HG03439 (cell line): ENCODE measurements at regions not wholly inside any gene's neighbourhood (a gene's known extent, or its start where the extent isn't known, plus 50 kb on each side); places are given as distances from the start of the nearest gene placed in this dataset.

Source experiments
- ATAC-seq: cut with Tn5 transposase; IDR thresholded peaks from one replicate; pipeline ENCODE4 v1.9.1; 2021; ENCODE audit warnings: mild to moderate bottlenecking, moderate library complexity; ENCODE audit not compliant: unreplicated experiment

DNA sequence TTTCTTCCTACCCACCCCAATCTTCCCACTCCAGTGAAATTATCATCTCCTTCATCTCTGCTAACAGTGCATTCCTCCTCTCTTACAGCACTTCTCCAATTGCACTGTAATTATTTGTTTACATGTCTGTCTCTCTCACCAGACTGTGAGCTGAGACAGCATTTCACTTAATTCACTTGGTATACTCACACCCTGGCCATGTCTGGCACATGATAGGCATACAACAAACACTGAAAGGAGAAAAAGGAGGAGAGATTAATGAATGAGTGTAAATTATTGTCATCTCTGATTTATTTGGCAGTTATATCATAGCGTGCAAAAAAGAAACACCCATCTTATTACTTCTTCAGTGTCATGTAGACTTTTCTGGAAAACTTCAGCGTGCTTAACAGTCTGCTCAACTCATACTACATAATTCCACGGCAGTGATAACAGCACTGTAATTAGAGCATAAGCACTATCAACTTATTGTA lies 452.3 kb downstream of the ADAMTS20 start:
- ATAC-seq = no peak

DNA sequence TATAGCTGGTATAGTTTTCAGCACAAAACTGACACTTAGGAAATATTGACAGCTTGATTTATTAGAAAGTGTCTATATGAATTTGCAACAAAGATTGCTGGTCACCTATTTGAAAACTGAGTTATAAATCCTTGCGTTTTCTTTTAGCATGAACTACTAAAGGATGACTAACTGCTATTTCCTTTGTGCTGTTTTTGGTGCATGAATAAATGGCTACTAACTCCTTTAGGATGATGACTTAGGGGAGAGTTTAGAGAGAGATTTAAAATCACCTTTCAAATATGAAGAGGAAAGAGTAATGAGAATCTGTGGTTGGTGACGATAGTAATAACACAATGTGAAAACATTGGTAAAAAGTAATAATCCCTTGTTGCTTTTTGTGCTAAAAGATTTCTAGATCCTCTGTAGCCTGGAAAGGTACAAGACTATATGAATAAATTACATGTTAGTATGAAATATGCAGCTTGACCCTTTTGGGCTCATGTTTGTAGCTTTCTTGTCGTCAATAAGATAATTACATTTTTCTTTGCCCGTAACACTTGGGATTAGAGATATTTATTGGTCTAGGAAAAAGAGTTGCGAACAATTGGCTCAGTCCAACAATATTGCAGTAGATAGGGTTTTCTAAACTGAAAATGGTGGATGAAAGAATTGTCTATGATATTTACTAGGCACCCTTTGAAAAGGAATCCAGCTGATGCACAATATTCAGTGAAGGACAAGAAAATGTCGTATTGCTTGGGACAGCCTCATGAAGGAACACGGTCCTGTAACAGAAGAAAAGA lies 453.0 kb downstream of the ADAMTS20 start:
- no peak for ATAC-seq

DNA sequence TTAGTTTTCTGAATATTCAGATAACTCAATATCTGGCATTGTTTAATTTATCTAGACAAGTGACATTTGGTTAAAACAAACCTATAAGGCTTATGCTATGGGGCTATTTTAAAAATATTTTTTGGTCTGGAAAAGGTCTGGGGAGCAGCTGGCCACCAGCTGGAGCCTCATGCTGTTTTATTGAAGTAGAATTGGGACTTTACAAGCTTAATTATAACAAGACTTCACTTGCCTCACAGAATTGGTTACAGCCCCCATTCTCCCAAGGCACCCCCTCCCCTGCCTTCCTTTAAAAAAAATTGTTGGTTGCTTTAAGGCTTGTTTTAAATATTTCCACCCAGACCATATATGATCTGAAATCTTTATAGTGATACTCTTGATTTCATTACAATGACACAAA lies 453.9 kb downstream of the ADAMTS20 start:
- no peak for ATAC-seq

DNA sequence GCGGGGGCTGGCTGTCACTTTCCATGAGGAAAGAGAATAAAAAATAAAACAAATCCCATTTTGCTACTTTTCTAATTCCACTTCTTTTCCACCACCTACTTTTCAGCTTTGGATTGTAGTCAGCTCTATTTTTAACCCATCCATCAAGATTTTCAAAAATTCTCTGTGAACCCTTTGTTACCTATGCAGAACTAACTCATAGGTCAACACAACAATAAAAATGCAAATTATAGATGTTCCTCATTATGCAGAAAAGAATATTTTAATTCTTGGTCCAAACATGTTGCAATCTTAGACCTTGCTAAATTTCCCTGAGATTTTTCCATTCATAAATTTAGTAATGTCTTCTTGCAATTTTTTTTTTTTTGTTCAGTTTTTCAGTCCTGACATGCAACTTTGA lies 454.5 kb downstream of the ADAMTS20 start:
- ATAC-seq = no peak

DNA sequence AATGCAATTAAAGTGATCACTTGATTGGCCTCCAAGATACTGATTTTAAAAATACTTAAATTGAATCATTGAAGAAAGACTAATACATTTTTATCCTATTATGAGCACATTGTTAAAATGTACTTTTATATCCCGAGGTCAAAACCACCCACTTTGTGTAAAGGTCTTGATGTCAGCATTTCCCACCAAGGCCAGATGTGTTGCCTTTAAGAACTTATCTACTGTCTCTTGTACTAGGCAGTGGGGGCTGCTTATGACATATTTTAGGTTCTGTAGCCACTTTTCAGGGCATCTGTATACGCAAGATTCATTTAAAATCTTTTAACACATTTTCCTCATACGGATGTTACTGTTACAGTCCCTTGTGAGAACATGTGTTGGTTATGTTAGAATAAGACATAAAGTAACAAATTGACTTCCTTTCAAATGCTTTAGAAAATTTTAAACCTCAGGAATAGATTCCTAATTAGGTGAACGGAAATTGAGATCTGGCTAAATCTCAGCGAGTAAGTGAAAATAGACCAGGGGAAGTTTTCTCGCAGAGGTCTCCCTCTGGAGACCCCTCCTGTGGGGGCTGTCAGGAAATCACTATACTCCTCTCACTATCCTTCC lies 456.2 kb downstream of the ADAMTS20 start:
- no peak for ATAC-seq

DNA sequence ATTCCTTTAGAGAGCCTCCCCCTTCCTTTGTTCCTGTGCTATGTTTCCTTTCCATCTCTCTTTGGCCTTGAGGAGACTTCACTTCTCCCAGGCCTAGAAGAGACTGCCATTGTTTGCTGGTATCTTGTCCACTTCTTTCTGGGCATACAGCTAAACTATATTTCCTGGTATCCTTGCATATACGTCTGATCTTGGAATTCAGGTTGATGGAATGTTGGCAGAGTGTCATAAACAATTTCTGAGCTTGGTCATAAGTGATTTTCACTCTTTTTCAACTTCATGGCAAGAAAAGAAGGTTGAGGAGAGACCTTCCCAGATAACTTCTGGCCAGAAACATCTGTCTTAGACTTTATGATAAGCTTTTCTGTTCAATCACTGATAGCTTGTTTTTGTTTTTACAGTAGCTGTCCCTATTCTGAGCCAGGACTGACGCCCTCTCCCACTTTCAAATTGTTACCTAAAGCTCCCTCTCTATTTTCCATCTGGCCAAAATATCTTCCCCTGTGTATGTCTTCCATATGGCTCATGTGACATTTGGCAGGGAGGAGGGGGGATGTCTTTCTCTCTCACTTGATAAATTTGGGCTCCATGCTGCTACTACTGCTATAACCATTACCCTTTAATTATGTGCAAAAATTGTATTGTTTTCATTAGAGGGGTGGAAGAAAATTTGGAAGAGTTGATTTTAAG lies 457.0 kb downstream of the ADAMTS20 start:
- ATAC-seq = no peak

DNA sequence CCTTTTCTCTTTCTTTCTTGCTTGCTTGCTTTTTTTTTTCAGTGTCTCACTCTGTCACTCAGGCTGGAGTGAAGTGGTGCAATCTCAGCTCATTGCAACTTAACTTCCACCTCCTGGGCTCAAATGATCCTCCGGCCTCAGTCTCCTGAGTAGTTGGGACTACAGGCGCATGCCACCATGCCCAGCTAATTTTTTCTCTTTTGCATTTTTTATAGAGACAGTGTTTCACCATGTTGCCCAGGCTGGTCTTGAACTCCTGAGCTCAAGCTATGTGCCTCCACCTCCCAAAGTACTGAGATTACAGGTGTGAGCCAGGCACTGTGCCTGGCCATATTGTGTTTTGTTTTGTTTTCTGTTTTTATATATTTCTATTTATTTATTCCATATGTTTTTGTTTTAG lies 461.0 kb downstream of the ADAMTS20 start:
- no peak for ATAC-seq

DNA sequence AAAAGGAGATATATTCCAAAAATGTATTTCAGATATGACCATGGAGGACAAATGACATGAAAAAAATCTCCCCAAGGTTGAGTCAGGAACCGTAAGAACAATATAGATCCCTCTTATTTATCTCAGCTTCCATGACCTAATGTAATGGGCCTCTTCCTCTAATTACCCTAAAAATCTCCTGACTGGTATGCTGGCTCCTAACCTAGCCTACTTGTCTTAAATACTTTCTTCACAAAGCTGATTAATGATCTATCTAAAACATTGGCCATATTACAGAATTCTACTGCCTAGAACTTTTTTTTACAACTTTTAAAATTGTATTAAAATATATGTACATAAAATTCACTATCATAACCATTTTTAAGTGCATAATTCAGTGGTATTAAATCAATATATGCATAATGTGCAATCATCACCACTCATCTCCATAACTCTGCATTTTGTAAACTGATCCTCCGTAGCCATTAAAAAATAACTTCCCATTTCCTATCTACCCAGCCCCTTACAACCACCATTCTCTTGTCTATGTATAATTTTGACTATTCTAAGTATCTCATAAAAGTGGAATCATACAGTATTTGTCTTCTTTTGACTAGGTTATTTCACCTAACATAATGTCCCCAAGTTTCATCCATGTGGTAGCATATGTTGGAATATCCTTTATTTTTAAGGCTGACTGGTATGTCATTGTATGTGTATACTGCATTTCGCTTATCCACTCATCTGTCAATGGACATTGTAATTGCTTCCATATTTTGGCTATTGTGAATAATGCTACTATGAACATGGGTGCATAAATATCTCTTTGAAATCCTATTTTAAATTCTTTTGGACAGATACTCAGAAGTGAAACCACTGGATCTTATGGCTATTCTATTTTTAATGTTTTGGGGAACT lies 464.6 kb downstream of the ADAMTS20 start:
- ATAC-seq = no peak

DNA sequence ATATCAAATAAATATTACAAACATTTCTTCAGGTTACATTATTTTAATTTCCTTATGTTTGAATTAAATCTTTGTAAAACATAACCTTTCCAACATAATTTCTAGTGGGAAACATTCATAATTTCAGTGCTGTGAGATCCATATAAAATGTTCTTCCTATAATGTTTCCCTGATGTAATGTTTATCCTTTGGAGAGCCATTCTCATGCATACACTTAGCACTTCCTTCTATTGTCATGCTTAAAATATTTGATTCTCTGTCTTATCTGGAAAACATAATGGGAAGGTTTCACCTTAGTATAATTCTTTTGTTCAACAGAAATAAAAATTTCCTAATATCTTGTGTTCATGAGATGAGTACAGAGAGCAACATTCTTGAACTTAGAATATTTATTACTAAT lies 472.5 kb downstream of the ADAMTS20 start:
- ATAC-seq = no peak

DNA sequence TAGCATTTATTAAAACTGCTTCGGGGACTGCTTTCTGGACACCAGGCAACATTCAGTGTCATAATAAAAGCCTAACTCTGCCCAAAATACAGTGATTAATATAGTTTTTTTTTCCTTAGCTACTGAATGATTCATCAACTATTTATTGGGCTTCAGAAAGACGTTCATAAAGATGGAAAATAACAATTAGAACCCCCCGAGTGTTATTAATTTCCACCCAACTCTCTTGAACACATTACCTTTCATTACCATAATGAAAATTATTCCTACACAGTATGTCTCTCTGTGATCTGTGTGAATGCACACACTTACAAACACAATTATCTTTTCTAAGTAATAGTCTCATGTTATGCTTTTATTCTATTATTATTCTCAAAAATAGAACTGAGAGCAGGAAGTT lies 473.0 kb downstream of the ADAMTS20 start:
- ATAC-seq = no peak

DNA sequence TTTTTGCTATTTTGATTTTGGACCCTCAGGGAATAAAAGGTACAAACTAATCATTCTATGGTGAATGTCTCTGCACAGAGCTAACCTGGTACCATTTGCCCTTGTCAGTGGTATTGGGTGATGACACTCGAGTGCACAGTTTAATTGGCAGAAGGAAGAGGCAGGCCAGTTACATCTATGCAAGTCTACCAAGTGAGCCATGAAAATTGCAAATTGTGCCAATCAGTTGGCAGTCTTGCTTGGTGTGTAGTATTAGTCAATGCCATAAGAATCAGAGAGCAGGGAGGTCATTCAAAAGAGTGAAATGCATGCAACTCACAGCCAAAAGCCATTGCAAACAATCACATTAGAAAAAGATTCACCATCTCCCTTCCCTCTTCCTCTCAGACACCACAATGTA lies 479.6 kb downstream of the ADAMTS20 start:
- ATAC-seq = no peak

DNA sequence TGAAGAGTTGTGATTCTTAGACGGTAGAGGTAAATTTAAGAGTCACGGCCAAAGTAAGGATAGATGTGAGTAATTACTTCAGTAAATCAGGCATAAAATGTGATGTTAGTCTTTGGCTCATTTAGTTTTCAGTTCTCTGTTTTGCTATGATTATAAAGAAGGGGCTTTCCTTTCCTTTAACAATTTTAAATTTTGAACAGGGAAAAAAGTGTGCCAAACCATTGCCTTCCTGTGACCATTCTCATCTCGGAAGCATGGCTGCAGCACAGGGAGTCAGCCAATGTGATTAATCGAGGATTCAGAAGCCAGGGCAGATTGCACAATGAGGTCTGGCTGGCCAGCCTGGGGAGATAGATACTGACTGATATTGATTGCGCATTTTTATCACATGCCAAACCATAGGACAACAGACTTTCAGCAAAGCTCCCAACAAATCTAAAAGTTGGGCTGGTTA lies 480.2 kb upstream of the PRICKLE1 start:
- ATAC-seq = no peak

DNA sequence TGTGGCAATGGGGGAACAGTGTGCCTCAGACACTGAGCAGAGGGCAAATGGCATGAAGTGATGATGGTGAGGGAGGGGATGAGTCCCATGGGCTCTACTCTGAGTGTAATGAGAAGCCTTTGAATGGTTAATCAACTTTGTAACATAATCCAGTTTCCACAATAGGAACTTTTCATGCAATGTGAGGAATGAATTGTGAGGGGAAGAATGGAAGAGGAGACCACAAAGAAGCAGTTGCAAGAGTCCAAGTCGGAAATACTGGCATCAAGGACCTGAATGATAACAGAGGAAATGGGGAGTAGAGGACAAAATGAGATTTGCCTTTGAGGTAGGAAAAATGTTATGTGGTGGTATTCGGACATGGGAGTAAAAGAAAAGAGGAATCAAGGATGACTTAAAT lies 476.9 kb upstream of the PRICKLE1 start:
- no peak for ATAC-seq

DNA sequence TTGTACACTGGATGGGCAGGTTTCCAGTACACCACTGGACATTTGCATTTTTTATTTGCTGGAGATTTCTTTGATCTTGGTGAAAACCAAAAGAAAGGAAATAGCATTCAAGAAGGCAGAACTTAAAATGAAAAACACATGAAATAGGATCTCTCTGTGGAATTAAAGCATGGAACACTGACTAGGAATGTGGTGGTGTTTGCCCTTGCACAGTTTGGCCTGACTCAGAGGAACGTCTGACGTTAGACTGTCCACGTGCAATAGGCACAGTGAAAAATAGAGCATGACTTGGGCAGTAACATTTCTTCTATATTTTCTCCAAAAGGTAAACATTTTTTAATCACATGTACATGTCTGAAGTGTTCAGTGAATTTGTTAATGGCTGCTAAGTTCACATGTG lies 474.1 kb upstream of the PRICKLE1 start:
- ATAC-seq = no peak

DNA sequence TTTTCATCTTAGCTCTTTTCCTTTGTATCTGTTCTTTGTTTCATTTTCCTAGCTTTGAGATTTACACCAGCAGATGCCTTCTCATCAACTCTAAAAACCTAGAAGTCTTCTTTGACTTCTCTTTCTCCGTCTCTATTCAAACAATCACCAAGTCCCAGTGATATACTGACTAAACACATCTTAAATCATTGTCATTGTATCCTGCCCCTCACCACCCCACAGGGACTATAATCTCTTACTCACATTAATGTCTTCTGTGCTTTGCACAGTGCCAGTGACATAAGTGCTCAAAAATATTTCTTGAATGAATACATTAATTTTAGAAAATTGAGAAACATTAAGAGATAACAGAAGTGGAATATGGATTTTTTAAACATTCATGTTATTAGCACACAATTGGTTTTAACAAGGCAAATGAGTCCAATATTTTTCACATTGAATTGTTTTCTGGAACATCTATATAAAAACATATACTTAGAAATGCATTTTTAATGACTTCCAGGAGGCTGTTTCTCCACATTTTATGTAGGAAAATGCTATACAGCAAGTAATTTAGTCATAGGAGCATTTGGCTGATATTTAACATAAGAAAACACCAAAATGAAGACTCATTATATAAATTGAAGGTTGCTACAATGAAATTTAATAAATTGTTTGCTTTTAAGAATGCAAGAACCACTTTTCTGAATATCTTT lies 472.8 kb upstream of the PRICKLE1 start:
- ATAC-seq = no peak

DNA sequence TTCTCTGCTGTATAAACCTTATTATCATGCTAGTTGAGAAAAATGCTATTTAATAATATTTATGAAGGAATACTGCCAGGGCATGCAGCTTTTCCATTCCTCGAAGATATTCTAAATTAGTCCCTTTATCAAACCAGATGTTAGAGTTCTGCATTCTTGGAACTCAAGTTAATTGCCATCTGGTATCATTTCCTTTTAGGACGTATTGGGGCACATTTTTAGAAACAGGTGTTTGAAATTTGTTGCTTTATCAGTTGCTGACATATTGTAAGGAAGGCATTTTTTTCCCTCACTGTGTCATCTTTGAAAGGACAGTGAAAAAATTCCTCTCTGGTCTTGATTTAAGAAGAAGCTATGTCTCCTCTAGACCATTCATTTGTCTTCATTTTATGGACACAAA lies 471.2 kb upstream of the PRICKLE1 start:
- ATAC-seq = no peak

DNA sequence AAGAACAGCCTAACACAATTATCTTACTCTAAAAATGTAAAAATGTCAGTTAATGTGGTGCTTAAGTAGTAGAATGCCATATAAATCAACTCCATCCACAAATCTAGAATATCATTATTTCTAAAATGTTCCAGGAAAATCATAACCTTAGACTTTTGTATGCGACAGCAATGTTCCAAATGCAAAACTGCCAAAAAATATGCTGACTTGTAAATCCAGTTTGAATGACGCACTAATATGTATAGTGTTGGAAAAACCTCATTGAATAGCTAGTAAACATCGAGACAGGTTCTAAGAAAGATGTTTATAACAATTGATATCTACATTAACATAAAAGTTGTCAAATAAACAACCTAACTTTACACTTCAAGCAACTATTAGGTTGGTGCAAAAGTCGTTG lies 469.1 kb upstream of the PRICKLE1 start:
- no peak for ATAC-seq

DNA sequence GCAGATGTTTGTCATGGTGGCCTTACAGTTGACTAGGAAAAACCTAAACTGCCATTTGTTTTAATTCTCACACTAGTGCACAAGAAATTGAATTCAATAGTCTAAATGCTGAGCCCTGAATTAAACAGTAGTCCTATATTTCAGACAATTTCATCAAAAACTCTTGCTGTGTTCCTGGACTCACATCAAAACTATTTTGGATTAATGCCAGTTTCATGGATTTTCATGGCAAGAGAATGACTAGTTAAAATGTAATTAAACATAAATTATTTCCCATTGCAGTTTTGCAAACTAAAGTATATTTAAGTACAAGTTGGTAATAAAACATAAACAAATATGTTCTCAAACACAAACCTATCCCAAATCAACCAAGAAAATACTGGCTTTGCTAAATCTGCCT lies 468.0 kb upstream of the PRICKLE1 start:
- no peak for ATAC-seq

DNA sequence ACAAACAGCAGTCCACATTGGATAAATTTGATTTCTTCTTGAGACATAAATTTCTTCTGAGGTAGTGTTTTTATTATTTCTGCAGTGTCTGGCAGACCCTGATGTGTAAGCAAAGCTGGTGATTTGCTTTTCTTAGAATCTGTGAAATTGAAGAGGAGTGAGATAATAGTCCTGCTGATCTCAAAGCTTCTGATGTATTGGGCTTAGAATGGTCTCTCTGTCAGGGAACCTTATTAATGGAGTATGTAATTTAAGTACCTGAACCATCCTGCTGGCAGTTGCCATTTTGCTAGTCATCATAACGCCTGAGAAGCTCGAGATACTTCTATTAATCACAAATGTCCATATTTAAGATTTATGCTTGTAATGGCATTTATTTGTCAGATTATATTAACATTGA lies 464.5 kb upstream of the PRICKLE1 start:
- no peak for ATAC-seq

DNA sequence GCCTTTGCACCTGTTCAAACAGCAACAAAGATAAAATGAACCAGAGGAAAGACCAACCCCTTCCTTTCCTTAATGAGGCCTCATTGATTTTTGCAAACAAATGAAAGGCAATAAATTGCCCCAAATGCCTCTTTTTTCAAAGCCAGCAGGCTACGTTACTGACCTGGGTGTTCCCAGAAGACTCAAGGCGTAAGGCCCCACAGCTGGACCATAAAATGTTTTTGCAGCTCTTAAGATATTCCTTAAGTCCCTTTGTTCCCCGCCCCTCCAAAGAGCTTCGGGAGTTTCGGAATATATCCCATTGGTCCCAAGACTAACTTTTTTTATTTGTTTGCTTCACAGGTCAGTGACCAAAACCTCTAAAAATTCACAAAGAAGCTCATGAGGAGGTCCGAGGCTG lies 462.9 kb upstream of the PRICKLE1 start:
- ATAC-seq = no peak
